ENCODE measurements at regions not wholly inside any gene's neighbourhood (a gene's known extent, or its start where the extent isn't known, plus 50 kb on each side); places are given as distances from the start of the nearest gene placed in this dataset.

DNA sequence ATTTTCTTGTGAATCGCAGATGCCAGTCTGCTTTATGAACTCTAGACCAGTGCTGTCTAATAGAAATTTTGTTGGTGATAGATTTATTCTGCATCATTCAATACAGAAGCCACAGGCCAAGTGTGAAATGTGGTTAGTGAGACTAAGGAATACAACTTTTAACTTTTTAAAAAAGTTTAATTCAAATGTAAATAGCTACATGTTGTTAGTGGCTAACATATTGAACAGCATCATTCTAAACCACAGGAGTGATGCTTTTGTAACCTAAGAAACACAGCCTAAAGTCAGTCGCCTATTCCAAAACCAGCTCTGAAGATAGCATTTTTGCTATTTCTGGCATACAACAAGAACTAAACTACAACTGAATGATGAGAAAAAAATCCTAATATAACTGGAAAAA lies 164.8 kb upstream of the CBLB start:
- no peaks in the 10 kb centered on the region for H3K27me3 ChIP-seq
- H3K4me3 ChIP-seq: no peak overlapping the region
- no peak for TF ChIP-seq Cebpa-rat (IDR thresholded peaks at IDR 0.05)
- no peaks in the 10 kb centered on the region for H3K9me3 ChIP-seq
- H3K36me3 ChIP-seq: no peaks in the 10 kb centered on the region
- no peaks in the 10 kb centered on the region for H4K20me1 ChIP-seq
- no peak overlapping the region for H3K27ac ChIP-seq
- H3K4me2 ChIP-seq: no peak overlapping the region
- H3K4me1 ChIP-seq: no peaks in the 10 kb centered on the region
- H3K9ac ChIP-seq: no peak overlapping the region

DNA sequence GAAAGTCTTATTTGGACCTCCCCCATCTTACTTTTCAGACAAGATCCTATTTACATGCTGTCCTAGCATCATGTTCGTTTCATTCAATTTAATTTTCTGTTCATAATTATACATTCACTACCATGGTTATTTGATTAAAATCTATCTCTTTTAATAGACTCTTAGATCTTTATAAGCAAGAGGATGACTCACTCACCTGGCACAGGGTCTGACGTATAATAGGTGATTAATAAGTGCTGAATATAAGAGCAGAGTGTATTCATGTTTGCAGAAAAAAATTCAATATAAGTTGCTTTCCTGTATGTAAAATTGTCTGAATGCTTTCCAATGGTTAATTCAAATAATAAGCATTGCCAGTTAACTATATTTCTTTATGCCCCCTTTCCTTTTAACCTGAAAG lies 165.5 kb upstream of the CBLB start:
- Histone ChIP-seq H3K27ac (no peak overlapping the region), H3K27me3 (no peaks in the 10 kb centered on the region), H3K4me1 (no peaks in the 10 kb centered on the region), H3K9ac (no peak overlapping the region), H3K4me2 (no peak overlapping the region), H3K4me3 (no peak overlapping the region), H3K9me3 (no peaks in the 10 kb centered on the region), H4K20me1 (no peaks in the 10 kb centered on the region), H3K36me3 (no peaks in the 10 kb centered on the region)
- no peak for TF ChIP-seq Cebpa-rat (IDR thresholded peaks at IDR 0.05)

DNA sequence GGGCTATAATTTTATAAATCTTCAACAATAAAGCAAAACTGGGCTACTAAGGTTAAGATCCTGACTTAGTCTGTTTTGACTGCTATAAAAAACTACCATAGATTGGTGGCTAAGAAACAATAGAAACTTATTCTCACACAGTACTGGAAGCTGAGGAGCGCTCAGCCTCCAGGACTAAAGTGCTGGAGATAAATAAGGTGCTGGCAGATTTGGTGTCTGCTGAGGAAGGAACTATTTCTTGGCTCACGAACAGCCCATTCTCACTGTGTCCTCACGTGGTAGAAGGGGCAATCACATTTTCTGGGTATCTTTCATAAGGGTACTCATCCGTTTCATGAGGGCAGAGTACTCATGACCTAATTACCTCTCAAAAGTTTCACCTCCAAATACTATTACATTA lies 166.8 kb upstream of the CBLB start:
- no peaks in the 10 kb centered on the region for H4K20me1 ChIP-seq
- no peaks in the 10 kb centered on the region for H3K9me3 ChIP-seq
- H3K36me3 ChIP-seq: no peaks in the 10 kb centered on the region
- H3K4me1 ChIP-seq: no peaks in the 10 kb centered on the region
- no peak overlapping the region for H3K9ac ChIP-seq
- H3K27me3 ChIP-seq: no peaks in the 10 kb centered on the region
- no peak overlapping the region for H3K4me3 ChIP-seq
- H3K27ac ChIP-seq: no peak overlapping the region
- H3K4me2 ChIP-seq: no peak overlapping the region
- no peak for TF ChIP-seq Cebpa-rat (IDR thresholded peaks at IDR 0.05)

DNA sequence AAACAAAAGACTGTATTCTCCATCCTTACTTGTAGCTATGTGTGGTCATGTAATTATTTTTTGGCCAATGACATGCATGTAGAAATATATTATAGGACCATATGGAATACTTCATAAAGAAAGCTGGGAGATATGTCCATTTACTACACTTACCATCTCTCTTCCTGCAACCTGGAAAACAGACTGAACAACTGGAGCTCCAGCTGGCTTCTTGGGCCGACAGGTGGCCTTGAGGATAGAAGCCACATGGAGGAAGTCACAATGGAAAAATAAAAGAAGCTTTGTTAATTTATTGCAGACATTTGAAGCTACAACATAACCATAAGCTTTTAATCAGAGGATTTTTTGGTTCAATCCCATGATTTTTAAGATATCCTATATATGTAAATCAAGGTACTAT lies 167.9 kb upstream of the CBLB start:
- Histone ChIP-seq H3K36me3 (no peaks in the 10 kb centered on the region), H3K9me3 (no peaks in the 10 kb centered on the region), H3K9ac (no peak overlapping the region), H3K4me3 (no peak overlapping the region), H3K4me1 (no peaks in the 10 kb centered on the region), H3K27ac (no peak overlapping the region), H4K20me1 (no peaks in the 10 kb centered on the region), H3K27me3 (no peaks in the 10 kb centered on the region), H3K4me2 (no peak overlapping the region)
- no peak for TF ChIP-seq Cebpa-rat (IDR thresholded peaks at IDR 0.05)

DNA sequence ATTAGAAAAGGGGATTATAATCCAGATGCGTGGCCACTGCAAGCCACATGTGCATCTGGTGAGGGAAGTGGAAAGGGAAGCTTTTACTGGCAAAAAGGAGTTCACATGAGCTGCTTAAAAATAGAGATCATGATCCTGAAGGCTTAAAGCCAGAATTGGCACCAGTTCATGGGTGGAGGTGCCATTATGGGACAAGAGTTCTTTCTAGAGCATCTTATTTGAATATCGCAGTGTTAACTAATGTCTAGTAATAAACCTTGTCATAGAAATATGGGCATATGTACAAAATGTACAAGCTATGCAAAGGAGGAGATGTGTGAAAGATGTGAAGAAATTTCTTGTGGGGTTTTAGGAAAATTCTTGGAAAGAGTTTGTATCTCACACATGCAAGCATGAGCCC lies 178.4 kb upstream of the CBLB start:
- Histone ChIP-seq H3K4me2 (no peak overlapping the region), H3K4me3 (no peak overlapping the region), H3K27me3 (no peaks in the 10 kb centered on the region), H3K9ac (no peak overlapping the region), H3K9me3 (no peaks in the 10 kb centered on the region), H3K36me3 (no peaks in the 10 kb centered on the region), H4K20me1 (no peaks in the 10 kb centered on the region), H3K27ac (no peak overlapping the region), H3K4me1 (no peaks in the 10 kb centered on the region)
- no peak for TF ChIP-seq Cebpa-rat (IDR thresholded peaks at IDR 0.05)

DNA sequence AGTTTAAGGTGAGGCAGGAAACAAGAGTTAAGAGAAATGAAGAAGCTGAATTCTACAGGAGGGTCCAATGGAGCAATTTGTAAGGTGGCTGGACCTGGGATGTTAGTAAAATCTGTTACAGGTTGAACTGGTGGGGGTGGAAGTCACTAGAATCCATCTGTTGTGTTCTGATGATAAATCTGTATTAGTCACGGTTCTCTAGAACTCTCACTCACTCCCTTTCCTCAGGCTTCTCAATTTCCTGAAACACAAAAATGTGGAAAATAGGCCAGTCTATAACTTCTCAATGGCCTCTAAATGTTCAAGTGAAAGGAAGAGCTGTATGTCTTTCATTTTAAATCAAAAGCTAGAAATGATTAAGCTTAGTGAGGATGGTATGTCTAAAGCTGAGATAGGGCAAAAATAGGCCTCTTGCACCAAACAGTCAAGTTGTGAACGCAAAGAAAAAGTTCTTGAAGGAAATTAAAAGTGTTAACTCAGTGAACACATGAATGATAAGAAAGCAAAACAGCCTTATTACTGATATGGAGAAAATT lies 180.2 kb upstream of the CBLB start:
- Histone ChIP-seq H3K36me3 (no peaks in the 10 kb centered on the region), H3K27me3 (no peaks in the 10 kb centered on the region), H3K27ac (no peak overlapping the region), H4K20me1 (no peaks in the 10 kb centered on the region), H3K9me3 (no peaks in the 10 kb centered on the region), H3K4me2 (no peak overlapping the region), H3K4me1 (no peaks in the 10 kb centered on the region), H3K4me3 (no peak overlapping the region), H3K9ac (no peak overlapping the region)
- no peak for TF ChIP-seq Cebpa-rat (IDR thresholded peaks at IDR 0.05)

DNA sequence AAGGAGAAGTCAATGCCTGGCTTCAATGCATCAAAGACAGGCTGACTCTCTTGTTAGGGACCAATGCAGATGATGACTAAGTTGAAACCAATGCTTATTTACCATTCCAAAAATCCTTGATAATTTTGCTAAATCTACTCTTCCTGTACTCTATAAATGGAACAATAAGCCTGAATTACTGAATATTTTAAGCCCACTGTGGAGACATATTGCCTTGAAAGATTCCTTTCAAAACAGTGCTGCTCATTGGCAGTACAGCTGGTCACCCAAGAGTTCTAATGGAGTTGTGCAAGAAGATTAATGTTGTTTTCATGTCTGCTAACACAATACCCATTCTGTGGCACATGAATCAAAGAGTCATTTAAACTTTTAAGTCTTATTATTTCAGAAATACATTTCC lies 181.0 kb upstream of the CBLB start:
- Histone ChIP-seq H3K9ac (no peak overlapping the region), H3K4me1 (no peaks in the 10 kb centered on the region), H3K4me3 (no peak overlapping the region), H4K20me1 (no peaks in the 10 kb centered on the region), H3K27ac (no peak overlapping the region), H3K4me2 (no peak overlapping the region), H3K9me3 (no peaks in the 10 kb centered on the region), H3K36me3 (no peaks in the 10 kb centered on the region), H3K27me3 (no peaks in the 10 kb centered on the region)
- TF ChIP-seq Cebpa-rat (IDR thresholded peaks at IDR 0.05): no peak

DNA sequence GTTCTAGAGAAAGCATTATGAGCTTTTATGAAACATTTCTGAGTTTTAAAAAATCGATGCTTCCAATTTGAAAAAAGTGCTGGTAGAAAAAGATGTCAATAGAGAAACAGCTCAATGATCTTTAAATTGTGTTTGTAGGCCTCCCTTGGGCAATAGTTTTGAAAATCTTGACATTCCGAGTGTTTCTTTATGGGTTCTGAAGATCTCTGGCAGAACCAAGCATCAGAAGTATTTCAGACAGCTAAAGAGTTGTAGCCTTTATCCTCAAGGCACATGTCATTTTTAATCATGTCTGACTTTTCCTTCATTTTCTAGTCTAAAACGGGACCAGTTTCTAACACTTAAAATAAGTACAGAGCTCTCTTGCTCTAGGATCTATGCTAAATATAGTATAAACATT lies 188.1 kb upstream of the CBLB start:
- Histone ChIP-seq H3K4me1 (no peaks in the 10 kb centered on the region), H3K27me3 (no peaks in the 10 kb centered on the region), H4K20me1 (no peaks in the 10 kb centered on the region), H3K27ac (no peak overlapping the region), H3K4me3 (no peak overlapping the region), H3K36me3 (no peaks in the 10 kb centered on the region), H3K9me3 (no peaks in the 10 kb centered on the region), H3K9ac (no peak overlapping the region), H3K4me2 (no peak overlapping the region)
- no peak for TF ChIP-seq Cebpa-rat (IDR thresholded peaks at IDR 0.05)

DNA sequence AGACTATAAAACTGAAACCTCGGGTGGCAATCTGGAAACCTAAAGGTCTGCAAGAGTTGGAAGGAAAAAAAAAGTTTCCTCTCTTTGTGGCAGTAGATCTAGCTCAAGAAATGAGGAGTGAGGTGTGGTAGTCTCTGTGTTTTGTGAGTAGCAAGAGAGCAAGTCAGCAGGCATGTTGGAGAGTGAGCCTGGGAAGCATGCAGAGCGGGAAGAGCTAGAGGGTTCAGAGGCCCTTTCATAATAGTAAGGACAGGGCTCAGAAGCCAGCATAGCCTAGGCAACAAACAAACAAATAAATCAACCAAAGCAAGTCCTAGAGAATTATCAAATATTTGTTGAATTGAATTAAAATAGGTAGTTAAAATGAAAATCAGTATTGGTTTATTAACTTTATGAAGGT lies 189.7 kb upstream of the CBLB start:
- Histone ChIP-seq H3K4me1 (no peaks in the 10 kb centered on the region), H4K20me1 (no peaks in the 10 kb centered on the region), H3K4me2 (no peak overlapping the region), H3K27ac (no peak overlapping the region), H3K36me3 (no peaks in the 10 kb centered on the region), H3K9ac (no peak overlapping the region), H3K9me3 (no peaks in the 10 kb centered on the region; the same call in 1 of the 2 replicates), H3K4me3 (no peak overlapping the region), H3K27me3 (no peaks in the 10 kb centered on the region)
- no peak for TF ChIP-seq Cebpa-rat (IDR thresholded peaks at IDR 0.05)

DNA sequence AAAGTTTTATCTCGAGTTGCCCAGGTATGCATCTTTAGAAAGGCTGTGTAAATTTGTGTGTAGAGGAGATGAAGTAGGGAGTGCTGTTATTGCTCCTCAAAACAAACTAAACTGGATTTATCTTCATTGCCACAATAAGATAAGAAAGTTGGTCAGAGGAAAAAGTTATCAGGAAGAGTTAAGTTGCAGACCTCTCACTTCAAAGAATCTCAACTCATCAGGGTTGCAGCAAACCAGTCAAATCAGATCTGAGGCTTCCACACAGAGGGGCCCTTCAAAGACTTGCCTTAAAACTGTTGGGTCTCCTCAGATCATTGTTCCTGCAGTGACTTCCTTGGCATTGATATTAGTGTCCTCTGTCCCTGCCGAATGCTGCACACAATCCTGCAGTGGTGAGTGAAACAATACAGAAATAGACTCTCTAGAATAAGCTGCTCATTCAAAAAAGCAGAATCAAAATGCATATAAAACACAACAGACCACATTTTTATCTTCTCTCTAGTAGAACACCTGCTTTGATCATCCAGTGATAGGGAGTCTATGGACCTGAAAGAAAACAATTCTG lies 191.2 kb upstream of the CBLB start:
- Histone ChIP-seq H3K4me3 (no peak overlapping the region), H3K27me3 (no peaks in the 10 kb centered on the region), H3K27ac (no peak overlapping the region), H3K4me1 (no peaks in the 10 kb centered on the region), H3K36me3 (no peaks in the 10 kb centered on the region), H3K9ac (no peak overlapping the region), H3K4me2 (no peak overlapping the region), H3K9me3 (peaks cover 5% of the 10 kb centered on the region; the same call in 1 of the 2 replicates), H4K20me1 (no peaks in the 10 kb centered on the region)
- no peak for TF ChIP-seq Cebpa-rat (IDR thresholded peaks at IDR 0.05)

DNA sequence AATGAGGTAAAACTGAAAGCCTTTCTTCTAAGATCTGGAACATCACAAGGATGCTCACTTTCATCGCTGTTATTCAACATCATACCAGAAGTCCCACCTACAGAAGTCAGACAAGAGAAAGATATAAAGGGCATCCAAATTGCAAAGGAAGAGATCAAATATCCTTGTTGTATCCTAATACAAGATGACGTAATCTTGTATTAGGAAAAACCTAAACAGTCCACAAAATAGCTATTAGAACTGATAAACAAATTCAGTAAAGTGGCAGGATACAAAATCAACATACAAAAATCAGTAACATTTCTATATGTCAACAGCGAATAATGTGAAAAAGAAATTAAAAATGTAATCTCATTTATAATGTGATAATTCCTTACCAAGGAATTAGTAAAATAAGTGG lies 195.1 kb upstream of the CBLB start:
- Histone ChIP-seq H3K36me3 (no peaks in the 10 kb centered on the region), H3K9ac (no peak overlapping the region), H3K4me1 (no peaks in the 10 kb centered on the region), H3K4me2 (no peak overlapping the region), H3K27me3 (no peaks in the 10 kb centered on the region), H3K27ac (no peak overlapping the region), H4K20me1 (no peaks in the 10 kb centered on the region), H3K9me3 (peaks cover 5% of the 10 kb centered on the region; the same call in 1 of the 2 replicates), H3K4me3 (no peak overlapping the region)
- TF ChIP-seq Cebpa-rat (IDR thresholded peaks at IDR 0.05): no peak

All from BLaER1 (cell line).